SK-N-SH (cell line): ENCODE measurements at regions not wholly inside any gene's neighbourhood (a gene's known extent, or its start where the extent isn't known, plus 50 kb on each side); places are given as distances from the start of the nearest gene placed in this dataset.

Experiments used
- CTCF ChIA-PET: fragments of 300-600, 350-600 bp; formaldehyde crosslinking; extraction: SDS; loops from one replicate; lab custom pipeline; 2021; lab: Yijun Ruan, JAX
- POLR2A ChIA-PET: fragments of 350-600 bp; sonication (Branson Sonifier 250); formaldehyde crosslinking; extraction: SDS; loops from one replicate; lab custom pipeline; 2020; ENCODE audit warnings: antibody characterized with exemption, inconsistent platforms; lab: Yijun Ruan, JAX
- DNase-seq: peaks from one replicate; pipeline ENCODE4 v3.0.0; 2012
- H2AFZ ChIP-seq: fragments of 200-600 bp; sonication (generic); 2 replicates; pipeline ENCODE4 v1.8.1; 2016; ENCODE audit warnings: antibody characterized with exemption, mild to moderate bottlenecking, low read depth
- H3F3A ChIP-seq: fragments of 200-600 bp; sonication (generic); replicated peaks from 2 replicates; pipeline ENCODE3; 2016; ENCODE audit warnings: antibody characterized with exemption, mild to moderate bottlenecking; ENCODE audit not compliant: insufficient read depth
- H3K27ac ChIP-seq, 2 experiments: fragments of 200-500 bp in 1 of 2; fragments of 200-600 bp in 1 of 2; sonication (Bioruptor generic) in 1 of 2; sonication (generic), shearing (Covaris generic) in 1 of 2; 2 replicates each; pipeline versions ENCODE4 v1.5.1 to v1.6.1; 2014 to 2016; ENCODE audit warnings: low read depth in 2 of 2, inconsistent platforms in 1 of 2, low read length in 1 of 2, mild to moderate bottlenecking in 1 of 2, mixed read lengths in 1 of 2
- H3K27me3 ChIP-seq: fragments of 200-600 bp; sonication (generic), shearing (Covaris generic); 2 replicates; pipeline ENCODE4 v1.6.1; 2016; ENCODE audit warnings: mixed run types; ENCODE audit not compliant: insufficient read depth
- H3K36me3 ChIP-seq, 2 experiments: fragments of 200-500 bp in 1 of 2; fragments of 200-600 bp in 1 of 2; sonication (Bioruptor generic) in 1 of 2; sonication (generic) in 1 of 2; replicated peaks in 1 of 2; 2 replicates each; pipeline versions ENCODE3 to v1.5.1; 2014 to 2016; ENCODE audit warnings: low read length in 1 of 2, mild to moderate bottlenecking in 1 of 2; ENCODE audit not compliant: insufficient read depth in 2 of 2, control insufficient read depth in 1 of 2
- H3K4me1 ChIP-seq, 2 experiments: fragments of 200-500 bp in 1 of 2; fragments of 200-600 bp in 1 of 2; sonication (Bioruptor generic) in 1 of 2; sonication (generic), shearing (Covaris generic) in 1 of 2; 2 replicates each; pipeline versions ENCODE4 v1.5.1 to v1.6.1; 2014 to 2016; ENCODE audit warnings: low read depth in 1 of 2, low read length in 1 of 2, mixed run types in 1 of 2; ENCODE audit not compliant: insufficient read depth in 2 of 2, control insufficient read depth in 1 of 2
- H3K4me2 ChIP-seq: fragments of 200-600 bp; sonication (generic), shearing (Covaris generic); 2 replicates; pipeline ENCODE4 v1.6.1; 2017; ENCODE audit warnings: mixed run types
- H3K4me3 ChIP-seq, 2 experiments: fragments of 200-500 bp in 1 of 2; fragments of 200-600 bp in 1 of 2; sonication (Bioruptor generic) in 1 of 2; sonication (generic), shearing (Covaris generic) in 1 of 2; 2 replicates each; pipeline versions ENCODE4 v1.5.1 to v1.8.1; 2014 to 2016; ENCODE audit warnings: low read depth in 2 of 2, inconsistent platforms in 1 of 2, low read length in 1 of 2, mild to moderate bottlenecking in 1 of 2, mixed read lengths in 1 of 2, moderate library complexity in 1 of 2
- H3K79me2 ChIP-seq: fragments of 200-600 bp; sonication (generic); 2 replicates; pipeline ENCODE4 v1.8.1; 2017; ENCODE audit warnings: mild to moderate bottlenecking; ENCODE audit not compliant: insufficient read depth
- H3K9ac ChIP-seq: fragments of 200-600 bp; sonication (generic); 2 replicates; pipeline ENCODE4 v1.6.1; 2017; ENCODE audit warnings: mixed run types
- H3K9me2 ChIP-seq: fragments of 200-600 bp; sonication (generic); 2 replicates; pipeline ENCODE4 v1.6.1; 2017; ENCODE audit warnings: mixed run types
- H3K9me3 ChIP-seq: fragments of 200-600 bp; sonication (generic); 2 replicates; pipeline ENCODE4 v1.6.1; 2017; ENCODE audit warnings: mixed run types, mild to moderate bottlenecking, moderate library complexity
- H4K20me1 ChIP-seq: fragments of 200-600 bp; sonication (generic); 2 replicates; pipeline ENCODE4 v1.6.1; 2017; ENCODE audit warnings: mild to moderate bottlenecking, mixed run types; ENCODE audit not compliant: insufficient read depth
- ELF1 ChIP-seq: IDR thresholded peaks from 2 replicates; pipeline ENCODE4 v1.4.0; 2012
- EP300 ChIP-seq, 2 experiments: IDR thresholded peaks; 2 replicates each; pipeline versions ENCODE4 v1.4.0 to v1.6.1; 2012; ENCODE audit warnings: borderline replicate concordance in 1 of 2, low read depth in 1 of 2, low read length in 1 of 2
- EZH2phosphoT487 ChIP-seq: fragments of 200-600 bp; sonication (generic); IDR thresholded peaks from 2 replicates; pipeline ENCODE4 v1.6.1; 2017; ENCODE audit warnings: low read depth, mixed run types, mild to moderate bottlenecking, antibody characterized with exemption, moderate library complexity, borderline replicate concordance
- FOXJ3 ChIP-seq: sonication (generic); formaldehyde crosslinking; IDR thresholded peaks from 2 replicates; pipeline ENCODE4 v1.5.1; 2020; ENCODE audit warnings: mild to moderate bottlenecking, missing genetic modification reagents
- FOXM1 ChIP-seq: IDR thresholded peaks from 2 replicates; pipeline ENCODE4 v1.4.0; 2012; ENCODE audit warnings: low read depth, mild to moderate bottlenecking
- GABPA ChIP-seq: IDR thresholded peaks from 2 replicates; pipeline ENCODE4 v1.4.0; 2012; ENCODE audit warnings: low read depth, mild to moderate bottlenecking
- GATA2 ChIP-seq: sonication (generic); formaldehyde crosslinking; IDR thresholded peaks from 2 replicates; pipeline ENCODE4 v1.5.0; 2020; ENCODE audit warnings: mild to moderate bottlenecking, missing genetic modification reagents
- IRF3 ChIP-seq: fragments of 150-350 bp; IDR thresholded peaks from 2 replicates; pipeline ENCODE4 v1.6.1; 2016; ENCODE audit warnings: mild to moderate bottlenecking, low read depth, low read length
- MXI1 ChIP-seq: IDR thresholded peaks from 2 replicates; pipeline ENCODE4 v1.6.1; 2012; ENCODE audit warnings: mild to moderate bottlenecking, low read depth, low read length, improper control_type of control experiment
- NFIC ChIP-seq: IDR thresholded peaks from 2 replicates; pipeline ENCODE4 v1.4.0; 2012; ENCODE audit warnings: borderline replicate concordance
- POLR2AphosphoS5 ChIP-seq: IDR thresholded peaks from 2 replicates; pipeline ENCODE4 v1.6.1; 2012; ENCODE audit warnings: low read depth, low read length
- RCOR1 ChIP-seq: fragments of 150-350 bp; IDR thresholded peaks from 2 replicates; pipeline ENCODE4 v1.6.1; 2017; ENCODE audit warnings: antibody characterized with exemption, low read length
- RFX5 ChIP-seq: IDR thresholded peaks from 2 replicates; pipeline ENCODE4 v1.6.1; 2012; ENCODE audit warnings: mild to moderate bottlenecking, improper control_type of control experiment, low read length
- SIN3A ChIP-seq: IDR thresholded peaks from 2 replicates; pipeline ENCODE4 v1.6.1; 2012; ENCODE audit warnings: low read depth, mild to moderate bottlenecking, low read length, moderate library complexity, borderline replicate concordance
- SMC3 ChIP-seq: IDR thresholded peaks from 2 replicates; pipeline ENCODE4 v1.6.1; 2012; ENCODE audit warnings: low read depth, low read length, improper control_type of control experiment
- TCF12 ChIP-seq: IDR thresholded peaks from 2 replicates; pipeline ENCODE4 v1.4.0; 2012
- USF1 ChIP-seq: IDR thresholded peaks from 2 replicates; pipeline ENCODE4 v1.4.0; 2012; ENCODE audit warnings: low read depth, borderline replicate concordance
- WGBS: methylation state at CpG from one replicate; pipeline ENCODE4 v1.1.6; 2017; ENCODE audit warnings: low lambda C conversion rate; 5-methylcytosine and 5-hydroxymethylcytosine counted together

- WGBS = 48% methylated on average over 4 of the region's 4 CpGs
- Histone ChIP-seq H3K4me2 (no peak overlapping the region), H3F3A (no peaks in the 10 kb centered on the region), H3K4me3 (no peak overlapping the region), H3K79me2 (no peaks in the 10 kb centered on the region), H3K4me1 (no peaks in the 10 kb centered on the region), H3K9me3 (no peaks in the 10 kb centered on the region; the same call in 1 of the 2 replicates), H3K36me3 (no peaks in the 10 kb centered on the region), H3K9ac (no peak overlapping the region), H3K9me2 (no peaks in the 10 kb centered on the region), H3K27me3 (no peaks in the 10 kb centered on the region), H2AFZ (no peak overlapping the region; the same call in 1 of the 2 replicates), H3K27ac (no peak overlapping the region), H4K20me1 (no peaks in the 10 kb centered on the region)
- TF ChIP-seq MXI1 = no peak
- TF ChIP-seq ELF1 = no peak
- TF ChIP-seq EZH2phosphoT487 = no peak
- TF ChIP-seq FOXJ3 (CRISPR knock-in tag) = no peak
- TF ChIP-seq SIN3A = no peak
- TF ChIP-seq GATA2 (CRISPR knock-in tag) = no peak
- TF ChIP-seq TCF12 = no peak
- no peak for TF ChIP-seq RCOR1
- no peak for TF ChIP-seq SMC3
- TF ChIP-seq IRF3 = no peak
- TF ChIP-seq EP300 (IDR thresholded peaks at IDR 0.05; ENCODE audit: borderline replicate concordance in 1 of 2, low read depth in 1 of 2, low read length in 1 of 2) = no peak
- TF ChIP-seq POLR2AphosphoS5 = no peak
- TF ChIP-seq GABPA = no peak
- TF ChIP-seq NFIC = no peak
- TF ChIP-seq USF1 = no peak
- TF ChIP-seq FOXM1 = no peak
- TF ChIP-seq RFX5 = no peak
- POLR2A ChIA-PET = no interaction called here
- DNase-seq = no peak
- CTCF ChIA-PET = no interaction called here
Observed at GRCh38 chr10:83248106-83248631, 891.1 kb upstream of the GHITM start.

- H3K9me2 ChIP-seq = no peaks in the 10 kb centered on the region
- H2AFZ ChIP-seq = no peak overlapping the region
- H3F3A ChIP-seq = no peaks in the 10 kb centered on the region
- no peaks in the 10 kb centered on the region for H3K4me1 ChIP-seq
- no peak overlapping the region for H3K4me3 ChIP-seq
- no peak overlapping the region for H3K9ac ChIP-seq
- no peaks in the 10 kb centered on the region for H3K79me2 ChIP-seq
- CTCF ChIA-PET = no interaction called here
- H3K36me3 ChIP-seq = no peaks in the 10 kb centered on the region
- H3K27ac ChIP-seq = no peak overlapping the region
- WGBS = 29% methylated on average over 1 of the region's 1 CpG
- H3K4me2 ChIP-seq = no peak overlapping the region
- DNase-seq = no peak
- H4K20me1 ChIP-seq = no peaks in the 10 kb centered on the region
- H3K9me3 ChIP-seq = no peaks in the 10 kb centered on the region; the same call in 1 of the 2 replicates
- POLR2A ChIA-PET = interaction anchor here (0.6 kb wide), 1 partner anchor 167 kb away, joined by 3 read pairs; no protein-coding TSS in a partner anchor
- TF ChIP-seq FOXM1 = no peak
- H3K27me3 ChIP-seq = no peaks in the 10 kb centered on the region
Observed at GRCh38 chr10:83250396-83250795, 888.9 kb upstream of the GHITM start.
